ENCODE measurements at regions not wholly inside any gene's neighbourhood (a gene's known extent, or its start where the extent isn't known, plus 50 kb on each side); places are given as distances from the start of the nearest gene placed in this dataset.

GRCh38 chr22:34842630-34843029 is 223.3 kb upstream of the ISX start:
- TF ChIP-seq POLR2AphosphoS5 (IDR thresholded peaks at IDR 0.05) (no peak), POLR2A (IDR thresholded peaks at IDR 0.05) (no peak)
